K562 (cell line): ENCODE measurements at regions not wholly inside any gene's neighbourhood (a gene's known extent, or its start where the extent isn't known, plus 50 kb on each side); places are given as distances from the start of the nearest gene placed in this dataset.

Source experiments
- CREBBP ChIP-seq: IDR thresholded peaks from one replicate; pipeline ENCODE4 v1.6.1; 2012; ENCODE audit warnings: low read depth, mild to moderate bottlenecking, control low read depth, inconsistent platforms, low read length
- ETS2 ChIP-seq: IDR thresholded peaks from 2 replicates; pipeline ENCODE4 v1.6.1; 2016; ENCODE audit warnings: borderline replicate concordance, missing genetic modification characterization, mild to moderate bottlenecking, moderate library complexity, missing compliant biosample characterization; ENCODE audit not compliant: poor library complexity, severe bottlenecking
- NFIC ChIP-seq: fragments of 450-650 bp; IDR thresholded peaks from 2 replicates; pipeline ENCODE4 v1.6.1; 2017; ENCODE audit warnings: mild to moderate bottlenecking, inconsistent platforms
- NR4A1 ChIP-seq, 2 experiments: fragments of 250-450 bp in 1 of 2; fragments of 450-650 bp in 1 of 2; sonication (Bioruptor Pico) in 1 of 2; IDR thresholded peaks; 2 replicates each; pipeline versions ENCODE4 v1.4.0 to v1.6.1; 2016 to 2020; ENCODE audit warnings: mild to moderate bottlenecking in 2 of 2, missing compliant biosample characterization in 1 of 2, missing genetic modification characterization in 1 of 2, moderate library complexity in 1 of 2
- TCF7L2 ChIP-seq: fragments of 150-350 bp; IDR thresholded peaks from 2 replicates; pipeline ENCODE4 v1.6.1; 2016; ENCODE audit warnings: low read depth, mild to moderate bottlenecking, low read length, moderate library complexity
- ZNF175 ChIP-seq: fragments of 200-800 bp; sonication (Bioruptor generic); IDR thresholded peaks from 2 replicates; pipeline ENCODE4 v1.6.1; 2016; ENCODE audit warnings: low read depth, mild to moderate bottlenecking, missing genetic modification characterization, missing compliant biosample characterization
- TF ChIP-seq, protein P1 (sequence below): fragments of 200-800 bp; sonication (Bioruptor generic); IDR thresholded peaks from 2 replicates; pipeline ENCODE4 v1.6.1; 2017; ENCODE audit warnings: missing genetic modification characterization, missing compliant biosample characterization
- TF ChIP-seq, protein P2 (sequence below): sonication (generic); formaldehyde crosslinking; IDR thresholded peaks from 2 replicates; pipeline ENCODE4 v1.9.0; 2022; ENCODE audit warnings: mild to moderate bottlenecking, missing genetic modification reagents
- TF ChIP-seq, protein P3 (sequence below), 2 experiments: IDR thresholded peaks in 1 of 2; conservative IDR thresholded peaks in 1 of 2; 2 replicates each; pipeline ENCODE4 v1.6.1; 2016; ENCODE audit warnings: low read depth in 2 of 2, mild to moderate bottlenecking in 1 of 2, missing compliant biosample characterization in 1 of 2, missing genetic modification characterization in 1 of 2, moderate library complexity in 1 of 2
- TF ChIP-seq, protein P4 (sequence below): sonication (generic); formaldehyde crosslinking; IDR thresholded peaks from 2 replicates; pipeline ENCODE4 v1.8.1; 2023; ENCODE audit warnings: mild to moderate bottlenecking, missing genetic modification reagents
- TF ChIP-seq, protein P5 (sequence below): fragments of 450-650 bp; formaldehyde crosslinking; IDR thresholded peaks from 2 replicates; pipeline ENCODE4 v1.4.0; 2020; ENCODE audit warnings: mild to moderate bottlenecking, mixed read lengths
- TF ChIP-seq, protein P6 (sequence below), 2 experiments: fragments of 200-800 bp in 1 of 2; sonication (Bioruptor generic) in 1 of 2; sonication (generic) in 1 of 2; formaldehyde crosslinking in 1 of 2; IDR thresholded peaks in 1 of 2; conservative IDR thresholded peaks in 1 of 2; 2 replicates each; pipeline versions ENCODE4 v1.5.0 to v1.6.1; 2016 to 2020; ENCODE audit warnings: missing compliant biosample characterization in 1 of 2, missing genetic modification characterization in 1 of 2, missing genetic modification reagents in 1 of 2

DNA sequence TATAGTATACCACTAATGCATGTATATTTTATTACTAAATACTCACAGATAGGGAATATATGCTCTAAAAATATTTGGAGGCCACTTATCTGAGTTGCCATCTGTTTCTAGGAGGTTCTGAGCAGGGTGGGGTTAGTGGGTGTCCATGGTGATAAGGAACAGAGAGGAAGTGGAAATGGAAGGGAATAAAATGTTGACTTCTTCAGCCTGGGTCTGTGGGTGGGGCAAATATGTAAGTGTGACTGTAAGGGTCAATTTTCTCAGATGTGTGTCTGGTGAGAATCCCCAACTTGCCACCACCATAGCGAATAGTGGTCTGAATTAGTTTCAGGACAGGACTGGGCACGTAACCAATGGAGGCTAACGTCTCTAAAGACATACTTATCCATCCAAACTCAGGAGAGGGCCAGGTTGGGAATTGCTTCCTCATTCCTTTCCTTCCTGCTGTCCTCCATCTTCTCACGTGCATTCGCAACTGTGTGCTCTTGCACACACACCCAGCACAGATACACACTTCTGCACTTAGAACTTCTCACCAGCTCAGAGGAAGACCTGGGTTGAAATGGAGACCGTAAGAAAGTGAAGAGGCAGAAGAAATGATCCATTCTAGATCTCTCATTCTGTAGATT lies 54.2 kb upstream of the GZMB start (continued):
- TF ChIP-seq, protein P1, sequence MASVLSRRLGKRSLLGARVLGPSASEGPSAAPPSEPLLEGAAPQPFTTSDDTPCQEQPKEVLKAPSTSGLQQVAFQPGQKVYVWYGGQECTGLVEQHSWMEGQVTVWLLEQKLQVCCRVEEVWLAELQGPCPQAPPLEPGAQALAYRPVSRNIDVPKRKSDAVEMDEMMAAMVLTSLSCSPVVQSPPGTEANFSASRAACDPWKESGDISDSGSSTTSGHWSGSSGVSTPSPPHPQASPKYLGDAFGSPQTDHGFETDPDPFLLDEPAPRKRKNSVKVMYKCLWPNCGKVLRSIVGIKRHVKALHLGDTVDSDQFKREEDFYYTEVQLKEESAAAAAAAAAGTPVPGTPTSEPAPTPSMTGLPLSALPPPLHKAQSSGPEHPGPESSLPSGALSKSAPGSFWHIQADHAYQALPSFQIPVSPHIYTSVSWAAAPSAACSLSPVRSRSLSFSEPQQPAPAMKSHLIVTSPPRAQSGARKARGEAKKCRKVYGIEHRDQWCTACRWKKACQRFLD: no peak
- TF ChIP-seq, protein P2, sequence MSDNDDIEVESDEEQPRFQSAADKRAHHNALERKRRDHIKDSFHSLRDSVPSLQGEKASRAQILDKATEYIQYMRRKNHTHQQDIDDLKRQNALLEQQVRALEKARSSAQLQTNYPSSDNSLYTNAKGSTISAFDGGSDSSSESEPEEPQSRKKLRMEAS (CRISPR knock-in tag): no peak
- TF ChIP-seq ZNF175 (CRISPR knock-in tag) (peak; percentile 19; the same call in 1 of the 2 replicates), NFIC (peak; percentile 59), NR4A1 (CRISPR knock-in tag; IDR thresholded peaks at IDR 0.05) (no peak), NR4A1 (tag; IDR thresholded peaks at IDR 0.05) (no peak), CREBBP (no peak), ETS2 (tag) (no peak), TCF7L2 (no peak)
- TF ChIP-seq, protein P3, sequence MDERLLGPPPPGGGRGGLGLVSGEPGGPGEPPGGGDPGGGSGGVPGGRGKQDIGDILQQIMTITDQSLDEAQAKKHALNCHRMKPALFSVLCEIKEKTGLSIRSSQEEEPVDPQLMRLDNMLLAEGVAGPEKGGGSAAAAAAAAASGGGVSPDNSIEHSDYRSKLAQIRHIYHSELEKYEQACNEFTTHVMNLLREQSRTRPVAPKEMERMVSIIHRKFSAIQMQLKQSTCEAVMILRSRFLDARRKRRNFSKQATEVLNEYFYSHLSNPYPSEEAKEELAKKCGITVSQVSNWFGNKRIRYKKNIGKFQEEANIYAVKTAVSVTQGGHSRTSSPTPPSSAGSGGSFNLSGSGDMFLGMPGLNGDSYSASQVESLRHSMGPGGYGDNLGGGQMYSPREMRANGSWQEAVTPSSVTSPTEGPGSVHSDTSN (CRISPR knock-in tag; IDR thresholded peaks at IDR 0.05; ENCODE audit: low read depth): no peak
- TF ChIP-seq, protein P3 (tag; conservative IDR thresholded peaks at IDR 0.05; ENCODE audit: low read depth): no peak
- TF ChIP-seq, protein P4, sequence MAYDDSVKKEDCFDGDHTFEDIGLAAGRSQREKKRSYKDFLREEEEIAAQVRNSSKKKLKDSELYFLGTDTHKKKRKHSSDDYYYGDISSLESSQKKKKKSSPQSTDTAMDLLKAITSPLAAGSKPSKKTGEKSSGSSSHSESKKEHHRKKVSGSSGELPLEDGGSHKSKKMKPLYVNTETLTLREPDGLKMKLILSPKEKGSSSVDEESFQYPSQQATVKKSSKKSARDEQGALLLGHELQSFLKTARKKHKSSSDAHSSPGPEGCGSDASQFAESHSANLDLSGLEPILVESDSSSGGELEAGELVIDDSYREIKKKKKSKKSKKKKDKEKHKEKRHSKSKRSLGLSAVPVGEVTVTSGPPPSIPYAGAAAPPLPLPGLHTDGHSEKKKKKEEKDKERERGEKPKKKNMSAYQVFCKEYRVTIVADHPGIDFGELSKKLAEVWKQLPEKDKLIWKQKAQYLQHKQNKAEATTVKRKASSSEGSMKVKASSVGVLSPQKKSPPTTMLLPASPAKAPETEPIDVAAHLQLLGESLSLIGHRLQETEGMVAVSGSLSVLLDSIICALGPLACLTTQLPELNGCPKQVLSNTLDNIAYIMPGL (CRISPR knock-in tag): no peak
- TF ChIP-seq, protein P5, sequence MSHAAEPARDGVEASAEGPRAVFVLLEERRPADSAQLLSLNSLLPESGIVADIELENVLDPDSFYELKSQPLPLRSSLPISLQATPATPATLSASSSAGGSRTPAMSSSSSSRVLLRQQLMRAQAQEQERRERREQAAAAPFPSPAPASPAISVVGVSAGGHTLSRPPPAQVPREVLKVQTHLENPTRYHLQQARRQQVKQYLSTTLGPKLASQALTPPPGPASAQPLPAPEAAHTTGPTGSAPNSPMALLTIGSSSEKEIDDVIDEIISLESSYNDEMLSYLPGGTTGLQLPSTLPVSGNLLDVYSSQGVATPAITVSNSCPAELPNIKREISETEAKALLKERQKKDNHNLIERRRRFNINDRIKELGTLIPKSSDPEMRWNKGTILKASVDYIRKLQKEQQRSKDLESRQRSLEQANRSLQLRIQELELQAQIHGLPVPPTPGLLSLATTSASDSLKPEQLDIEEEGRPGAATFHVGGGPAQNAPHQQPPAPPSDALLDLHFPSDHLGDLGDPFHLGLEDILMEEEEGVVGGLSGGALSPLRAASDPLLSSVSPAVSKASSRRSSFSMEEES (CRISPR knock-in tag): no peak
- TF ChIP-seq, protein P6, sequence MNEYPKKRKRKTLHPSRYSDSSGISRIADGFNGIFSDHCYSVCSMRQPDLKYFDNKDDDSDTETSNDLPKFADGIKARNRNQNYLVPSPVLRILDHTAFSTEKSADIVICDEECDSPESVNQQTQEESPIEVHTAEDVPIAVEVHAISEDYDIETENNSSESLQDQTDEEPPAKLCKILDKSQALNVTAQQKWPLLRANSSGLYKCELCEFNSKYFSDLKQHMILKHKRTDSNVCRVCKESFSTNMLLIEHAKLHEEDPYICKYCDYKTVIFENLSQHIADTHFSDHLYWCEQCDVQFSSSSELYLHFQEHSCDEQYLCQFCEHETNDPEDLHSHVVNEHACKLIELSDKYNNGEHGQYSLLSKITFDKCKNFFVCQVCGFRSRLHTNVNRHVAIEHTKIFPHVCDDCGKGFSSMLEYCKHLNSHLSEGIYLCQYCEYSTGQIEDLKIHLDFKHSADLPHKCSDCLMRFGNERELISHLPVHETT (CRISPR knock-in tag; conservative IDR thresholded peaks at IDR 0.05 in 1 of 2, IDR thresholded peaks at IDR 0.05 in 1 of 2): 0 out of 4 replicates have a peak, but pooled peaks of 1 of the 2 experiments have one; percentile 45
